Endothelial cell of umbilical vein (primary cell): ENCODE measurements at regions not wholly inside any gene's neighbourhood (a gene's known extent, or its start where the extent isn't known, plus 50 kb on each side); places are given as distances from the start of the nearest gene placed in this dataset.

Experiments
- BruUV-seq: library from RNA; stranded (reverse); fragments of 400-500 nt; replicated peaks from 2 replicates; lab custom pipeline; 2021; lab: Mats Ljungman, UMichigan
- CTCF ChIA-PET: fragments of 300-600, 350-600 bp; sonication (Branson Sonifier 250); formaldehyde crosslinking; loops from one replicate; lab custom pipeline; 2021; ENCODE audit warnings: antibody characterized with exemption, inconsistent platforms; lab: Charles Lee
- POLR2A ChIA-PET: fragments of 300-600, 350-600 bp; sonication (Branson Sonifier 250); formaldehyde crosslinking; loops from one replicate; lab custom pipeline; 2021; ENCODE audit warnings: antibody characterized with exemption, inconsistent platforms; lab: Charles Lee
- DNase-seq: peaks from one replicate; pipeline ENCODE4 v3.0.0-alpha.2; 2011; ENCODE audit warnings: low read depth, low spot score
- FAIRE-seq: peaks from 2 replicates; lab custom pipeline; 2011; peaks lifted over from hg19 to GRCh38; lab: Jason Lieb, UNC
- H2AFZ ChIP-seq: 2 replicates; pipeline ENCODE4 v1.6.0; 2012; ENCODE audit warnings: low read depth, low read length, control low read depth, inconsistent platforms
- H3K27ac ChIP-seq: 2 replicates; pipeline ENCODE4 v1.5.1; 2011; ENCODE audit warnings: low read depth, mild to moderate bottlenecking, control low read depth, low read length, moderate library complexity; ENCODE audit not compliant: insufficient read depth
- H3K27me3 ChIP-seq, 2 experiments: 2 replicates each; pipeline versions ENCODE4 v1.6.0 to v1.6.1; 2011; ENCODE audit warnings: low read length in 2 of 2, mixed read lengths in 1 of 2; ENCODE audit not compliant: control insufficient read depth in 2 of 2, insufficient read depth in 2 of 2
- H3K36me3 ChIP-seq, 2 experiments: 2 replicates in 1 of 2; 3 replicates in 1 of 2; pipeline ENCODE4 v1.5.1; 2011; ENCODE audit warnings: low read length in 2 of 2, mild to moderate bottlenecking in 1 of 2, moderate library complexity in 1 of 2; ENCODE audit not compliant: control insufficient read depth in 2 of 2, insufficient read depth in 2 of 2; ENCODE audit errors: extremely low read depth in 1 of 2
- H3K4me1 ChIP-seq: 3 replicates; pipeline ENCODE4 v1.5.1; 2011; ENCODE audit warnings: mild to moderate bottlenecking, low read length; ENCODE audit not compliant: control insufficient read depth, insufficient read depth; ENCODE audit errors: extremely low read depth
- H3K4me2 ChIP-seq: 2 replicates; pipeline ENCODE4 v1.6.1; 2011; ENCODE audit warnings: low read length, control low read depth, mixed read lengths; ENCODE audit not compliant: insufficient read depth
- H3K4me3 ChIP-seq, 3 experiments: fragments of 200-600 bp in 1 of 3; sonication (generic), shearing (Covaris generic) in 1 of 3; replicated peaks in 1 of 3; 2 replicates each; pipeline ENCODE4 v1.5.1; 2011 to 2016; ENCODE audit warnings: control low read depth in 3 of 3, low read length in 3 of 3, mild to moderate bottlenecking in 2 of 3, inconsistent platforms in 1 of 3, low read depth in 1 of 3, moderate library complexity in 1 of 3; ENCODE audit not compliant: insufficient read depth in 1 of 3
- H3K79me2 ChIP-seq: 2 replicates; pipeline ENCODE4 v1.6.0; 2012; ENCODE audit warnings: low read length, inconsistent platforms; ENCODE audit not compliant: control insufficient read depth, insufficient read depth
- H3K9ac ChIP-seq: replicated peaks from 2 replicates; pipeline ENCODE3; 2011; ENCODE audit warnings: low read length, control low read depth; ENCODE audit not compliant: insufficient read depth; ENCODE audit errors: extremely low read depth
- H3K9me1 ChIP-seq: replicated peaks from 3 replicates; pipeline ENCODE4 v1.6.0; 2011; ENCODE audit warnings: mild to moderate bottlenecking, low read length; ENCODE audit not compliant: control insufficient read depth, insufficient read depth; ENCODE audit errors: extremely low read depth
- H3K9me3 ChIP-seq: replicated peaks from 2 replicates; pipeline ENCODE4 v1.5.1; 2012; ENCODE audit warnings: low read length, inconsistent platforms; ENCODE audit not compliant: control insufficient read depth, insufficient read depth
- H4K20me1 ChIP-seq: replicated peaks from 2 replicates; pipeline ENCODE3; 2011; ENCODE audit warnings: mild to moderate bottlenecking, low read length; ENCODE audit not compliant: control insufficient read depth, insufficient read depth; ENCODE audit errors: extremely low read depth
- EZH2 ChIP-seq: IDR thresholded peaks from 2 replicates; pipeline ENCODE4 v1.6.1; 2012; ENCODE audit warnings: borderline replicate concordance, low read depth, mild to moderate bottlenecking, moderate library complexity, low read length, inconsistent platforms; ENCODE audit not compliant: severe bottlenecking
- FOS ChIP-seq: IDR thresholded peaks from 2 replicates; pipeline ENCODE4 v1.6.1; 2011; ENCODE audit warnings: mild to moderate bottlenecking, low read length, moderate library complexity, borderline replicate concordance; ENCODE audit not compliant: insufficient read depth
- GATA2 ChIP-seq: IDR thresholded peaks from 2 replicates; pipeline ENCODE4 v1.7.0; 2011; ENCODE audit warnings: low read depth, mild to moderate bottlenecking, moderate library complexity, mixed read lengths, low read length; ENCODE audit not compliant: insufficient read length, insufficient read depth
- JUN ChIP-seq: IDR thresholded peaks from 2 replicates; pipeline ENCODE4 v1.6.1; 2011; ENCODE audit warnings: borderline replicate concordance, low read depth; ENCODE audit not compliant: insufficient read length, insufficient read depth
- MYC ChIP-seq: IDR thresholded peaks from one replicate; pipeline ENCODE4 v1.6.1; 2011; ENCODE audit warnings: mild to moderate bottlenecking, low read depth, low read length
- POLR2A ChIP-seq: IDR thresholded peaks from 2 replicates; pipeline ENCODE4 v1.6.1; 2012; ENCODE audit warnings: low read depth, mild to moderate bottlenecking, control low read depth, low read length
- POLR2AphosphoS5 ChIP-seq: IDR thresholded peaks from 2 replicates; pipeline ENCODE4 v1.6.1; 2012; ENCODE audit warnings: low read depth, mild to moderate bottlenecking, control low read depth, low read length, moderate library complexity; ENCODE audit not compliant: insufficient read depth
- dilution Hi-C: fragments of 300-500 bp; cut with MboI; formaldehyde crosslinking; loops from one replicate; pipeline ENCODE4 v1.15.0; 2019; ENCODE audit warnings: low sequenced_read_pairs; ENCODE audit not compliant: extremely low pct_ligation_motif_present
- intact Hi-C: fragments of 100-400 bp; cut with micrococcal nuclease; formaldehyde crosslinking; loops from one replicate; pipeline ENCODE4 v1.10.0; 2022
- TF ChIP-seq, protein P1 (sequence below): IDR thresholded peaks from 2 replicates; pipeline ENCODE4 v1.6.1; 2011; ENCODE audit not compliant: insufficient read depth, insufficient read length
- TF ChIP-seq, protein P2 (sequence below), 2 donors: IDR thresholded peaks; 1 replicate in 1 of 2; 2 replicates in 1 of 2; pipeline ENCODE4 v1.5.1; 2011; ENCODE audit warnings: low read length in 2 of 2, mild to moderate bottlenecking in 2 of 2, moderate library complexity in 2 of 2, control low read depth in 1 of 2, inconsistent platforms in 1 of 2, low read depth in 1 of 2; ENCODE audit not compliant: insufficient read depth in 1 of 2; ENCODE audit errors: extremely low read depth in 1 of 2

DNA sequence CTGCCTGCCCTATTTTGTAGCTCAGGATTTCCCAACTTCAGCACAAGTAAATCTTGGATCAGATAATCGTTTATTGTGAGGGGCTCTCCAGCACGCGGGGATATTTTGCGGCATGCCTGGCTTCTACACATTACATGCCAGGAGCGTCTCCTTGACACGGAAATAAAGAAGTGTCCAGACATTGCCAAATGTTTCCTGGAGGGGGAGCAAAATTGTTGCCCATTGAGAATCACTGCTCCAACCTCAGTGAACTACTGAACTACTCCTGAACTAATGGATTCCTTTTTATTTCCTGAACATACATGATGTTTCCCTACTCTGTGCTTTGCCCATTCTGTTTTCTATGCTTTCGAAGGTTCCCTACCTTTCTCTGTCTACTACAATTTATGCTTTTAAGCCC is 1359.1 kb upstream of the ADGRL2 start:
- FAIRE-seq: no peak
- Histone ChIP-seq H3K27ac (no peak overlapping the region), H3K36me3 (no peaks in the 10 kb centered on the region), H4K20me1 (no peaks in the 10 kb centered on the region), H3K9me3 (no peaks in the 10 kb centered on the region), H3K9ac (no peak overlapping the region), H3K9me1 (no peaks in the 10 kb centered on the region), H3K27me3 (no peaks in the 10 kb centered on the region), H3K4me2 (no peak overlapping the region), H2AFZ (no peak overlapping the region), H3K79me2 (no peaks in the 10 kb centered on the region), H3K4me3 (no peak overlapping the region), H3K4me1 (no peaks in the 10 kb centered on the region)
- dilution Hi-C loops (no loop called here), intact Hi-C loops (no loop called here)
- TF ChIP-seq POLR2AphosphoS5 (no peak), GATA2 (no peak), JUN (no peak), POLR2A (no peak), FOS (no peak), MYC (no peak), EZH2 (no peak)
- TF ChIP-seq, protein P1, sequence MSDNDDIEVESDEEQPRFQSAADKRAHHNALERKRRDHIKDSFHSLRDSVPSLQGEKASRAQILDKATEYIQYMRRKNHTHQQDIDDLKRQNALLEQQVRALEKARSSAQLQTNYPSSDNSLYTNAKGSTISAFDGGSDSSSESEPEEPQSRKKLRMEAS: no peak
- TF ChIP-seq, protein P2, sequence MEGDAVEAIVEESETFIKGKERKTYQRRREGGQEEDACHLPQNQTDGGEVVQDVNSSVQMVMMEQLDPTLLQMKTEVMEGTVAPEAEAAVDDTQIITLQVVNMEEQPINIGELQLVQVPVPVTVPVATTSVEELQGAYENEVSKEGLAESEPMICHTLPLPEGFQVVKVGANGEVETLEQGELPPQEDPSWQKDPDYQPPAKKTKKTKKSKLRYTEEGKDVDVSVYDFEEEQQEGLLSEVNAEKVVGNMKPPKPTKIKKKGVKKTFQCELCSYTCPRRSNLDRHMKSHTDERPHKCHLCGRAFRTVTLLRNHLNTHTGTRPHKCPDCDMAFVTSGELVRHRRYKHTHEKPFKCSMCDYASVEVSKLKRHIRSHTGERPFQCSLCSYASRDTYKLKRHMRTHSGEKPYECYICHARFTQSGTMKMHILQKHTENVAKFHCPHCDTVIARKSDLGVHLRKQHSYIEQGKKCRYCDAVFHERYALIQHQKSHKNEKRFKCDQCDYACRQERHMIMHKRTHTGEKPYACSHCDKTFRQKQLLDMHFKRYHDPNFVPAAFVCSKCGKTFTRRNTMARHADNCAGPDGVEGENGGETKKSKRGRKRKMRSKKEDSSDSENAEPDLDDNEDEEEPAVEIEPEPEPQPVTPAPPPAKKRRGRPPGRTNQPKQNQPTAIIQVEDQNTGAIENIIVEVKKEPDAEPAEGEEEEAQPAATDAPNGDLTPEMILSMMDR (IDR thresholded peaks at IDR 0.05; ENCODE audit: extremely low read depth in 1 of 2, insufficient read depth in 1 of 2, low read depth in 1 of 2, low read length in 2 of 2): no peak
- ChIA-PET CTCF (no interaction called here), POLR2A (no interaction called here)
- no TSS peak for BruUV-seq
- no peak for DNase-seq
